Cerebellar cortex (tissue), 1 donor: ENCODE measurements at regions not wholly inside any gene's neighbourhood (a gene's known extent, or its start where the extent isn't known, plus 50 kb on each side); places are given as distances from the start of the nearest gene placed in this dataset.

Experiments used
- DNase-seq: peaks from one replicate; pipeline ENCODE4 v3.0.0-alpha.2; 2015; ENCODE audit warnings: low spot score

DNA sequence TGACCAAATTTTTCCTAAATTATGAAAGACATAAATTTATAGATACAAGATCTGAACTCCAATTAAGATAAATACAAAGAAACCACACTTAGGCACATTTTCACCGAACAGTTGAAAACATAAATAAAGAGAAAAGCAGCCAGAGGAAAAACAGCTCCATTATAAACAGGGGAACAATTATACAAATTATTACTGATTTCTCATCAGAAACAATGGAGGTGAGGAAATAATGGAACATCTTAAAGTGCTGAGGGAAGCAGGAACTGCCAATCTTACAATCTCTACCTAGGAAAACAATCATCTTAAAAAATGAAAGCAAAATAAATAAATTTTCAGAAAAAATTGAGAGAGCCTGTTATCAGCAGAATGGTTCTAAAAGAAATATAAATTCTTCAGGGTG, 234.4 kb upstream of the PMFBP1 start:
- DNase-seq: no peak

GRCh38 chr16:72404299-72404698, 232.3 kb upstream of the PMFBP1 start:
- DNase-seq: no peak

- DNase-seq: no peak
Measured at GRCh38 chr16:72401084-72401361, 229.1 kb upstream of the PMFBP1 start.

GRCh38 chr16:72400257-72401083, 228.5 kb upstream of the PMFBP1 start:
- DNase-seq: peak; percentile 63

GRCh38 chr16:72399811-72400210, 227.9 kb upstream of the PMFBP1 start:
- DNase-seq: no peak

- no peak for DNase-seq
Measured at GRCh38 chr16:72397876-72398275, 225.9 kb upstream of the PMFBP1 start.

DNA sequence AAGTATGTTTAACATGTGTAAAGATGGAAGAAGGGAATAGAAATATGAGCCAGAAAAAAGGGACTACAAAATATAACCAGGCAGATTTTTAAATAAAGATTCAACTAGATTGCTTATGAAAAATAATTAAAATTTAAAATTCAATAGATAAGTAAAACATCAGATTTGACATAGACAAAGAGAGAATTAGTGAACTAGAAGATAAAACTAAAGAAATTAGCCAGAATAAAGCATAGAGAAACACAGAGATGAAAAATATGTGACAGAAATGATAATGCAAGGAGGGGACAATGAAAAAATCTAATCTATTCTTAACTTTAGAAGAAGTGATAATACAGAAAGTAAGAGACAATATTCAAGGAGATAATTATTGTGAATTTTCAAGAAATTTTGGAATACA, 222.6 kb upstream of the PMFBP1 start:
- DNase-seq: no peak

DNA sequence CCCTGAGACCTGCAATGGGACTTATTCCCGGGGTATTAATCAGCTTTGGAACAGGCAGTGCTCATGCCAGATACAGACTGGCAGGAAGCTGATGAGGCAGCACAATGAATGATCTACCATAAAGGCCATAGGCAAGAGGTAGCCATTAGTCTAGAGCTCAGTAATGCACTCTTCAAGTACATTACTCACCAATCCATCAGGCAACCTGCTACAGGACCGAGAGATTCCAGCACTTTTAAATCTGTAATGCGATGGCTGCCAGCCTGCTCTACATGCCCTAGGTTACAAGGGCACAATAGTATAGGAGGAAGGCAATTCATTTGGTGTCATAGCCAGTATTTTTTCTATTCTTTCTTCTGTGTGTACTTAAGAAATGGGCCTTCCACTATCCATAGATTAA, 217.8 kb upstream of the PMFBP1 start:
- DNase-seq: no peak

GRCh38 chr16:72388007-72388406, 216.1 kb upstream of the PMFBP1 start:
- no peak for DNase-seq

DNA sequence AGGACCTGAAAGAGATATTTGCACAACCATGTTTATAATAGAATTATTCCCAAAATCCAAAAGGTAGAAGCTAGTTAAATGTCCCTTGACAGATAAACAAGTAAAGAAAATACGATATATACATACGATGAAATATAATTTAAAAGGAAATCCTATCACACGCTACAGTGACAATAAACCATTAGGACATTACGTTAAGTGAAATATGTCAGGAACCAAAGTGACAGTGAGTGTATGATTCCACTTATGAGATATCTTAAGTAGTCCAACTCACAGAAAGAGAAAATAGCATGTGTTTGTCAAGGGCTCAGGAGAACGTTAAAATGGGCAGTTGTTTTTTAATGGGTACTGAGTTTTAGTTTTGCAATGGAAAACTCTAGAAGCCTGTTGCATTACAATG, 212.7 kb upstream of the PMFBP1 start:
- no peak for DNase-seq

- no peak for DNase-seq
Measured at GRCh38 chr16:72380283-72380682, 208.3 kb upstream of the PMFBP1 start.

DNA sequence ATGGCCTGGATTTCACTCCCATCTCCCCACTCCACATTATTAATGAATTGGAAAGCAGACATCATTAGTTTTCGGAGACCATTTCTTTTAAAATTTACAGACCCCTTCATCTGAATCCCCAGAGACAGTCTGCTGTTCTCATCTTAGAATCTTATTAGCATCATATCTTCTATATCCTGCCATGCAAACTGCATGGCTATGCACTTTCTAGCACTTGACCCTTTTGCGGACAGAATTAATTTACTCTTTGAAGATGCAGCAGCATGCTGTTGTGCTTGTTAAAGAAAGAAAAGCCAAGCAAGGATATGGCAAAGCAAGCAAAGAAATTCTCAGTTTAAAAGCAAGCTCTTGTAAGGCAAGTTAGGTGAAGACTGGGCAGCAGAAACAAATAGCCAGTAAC, 201.2 kb upstream of the PMFBP1 start:
- DNase-seq: no peak

- no peak for DNase-seq
Measured at GRCh38 chr16:72372087-72373045, 200.4 kb upstream of the PMFBP1 start.

DNA sequence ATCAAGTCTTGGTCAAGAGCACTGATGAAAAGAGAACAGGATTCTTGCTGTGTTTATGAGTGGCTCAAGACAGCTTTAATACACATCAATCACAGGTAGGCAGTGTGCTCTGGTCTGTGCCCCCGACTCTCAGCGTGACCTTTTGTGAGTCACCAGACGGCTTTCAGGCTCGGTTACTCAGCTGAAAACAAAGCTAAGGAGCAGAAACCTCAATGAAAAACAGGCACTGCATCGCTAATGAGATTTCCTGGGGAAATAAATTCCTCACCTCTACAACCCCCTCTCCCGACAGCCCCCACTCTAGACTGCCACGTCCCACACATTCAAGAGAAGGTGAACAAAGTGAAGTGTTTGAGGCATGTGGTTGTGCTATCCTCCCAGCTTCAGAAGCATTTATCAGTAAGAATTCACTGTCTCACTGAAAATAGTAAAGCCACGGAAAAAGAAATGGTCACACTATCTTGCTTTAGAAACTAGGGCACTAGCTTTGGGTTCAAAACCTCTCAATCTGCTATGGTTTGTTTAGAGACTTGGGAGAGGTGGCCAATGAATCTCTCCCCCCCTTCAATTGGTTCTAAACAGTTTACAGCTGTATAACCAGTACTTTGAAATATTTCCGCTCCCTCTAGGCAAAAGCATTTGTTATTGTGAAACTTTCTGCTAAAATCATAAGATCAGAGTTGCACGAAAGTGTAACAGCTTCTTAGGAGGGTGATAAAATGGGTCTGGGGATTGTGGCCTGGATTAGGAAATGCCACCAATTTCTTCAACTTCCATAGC, 199.5 kb upstream of the PMFBP1 start:
- no peak for DNase-seq

DNA sequence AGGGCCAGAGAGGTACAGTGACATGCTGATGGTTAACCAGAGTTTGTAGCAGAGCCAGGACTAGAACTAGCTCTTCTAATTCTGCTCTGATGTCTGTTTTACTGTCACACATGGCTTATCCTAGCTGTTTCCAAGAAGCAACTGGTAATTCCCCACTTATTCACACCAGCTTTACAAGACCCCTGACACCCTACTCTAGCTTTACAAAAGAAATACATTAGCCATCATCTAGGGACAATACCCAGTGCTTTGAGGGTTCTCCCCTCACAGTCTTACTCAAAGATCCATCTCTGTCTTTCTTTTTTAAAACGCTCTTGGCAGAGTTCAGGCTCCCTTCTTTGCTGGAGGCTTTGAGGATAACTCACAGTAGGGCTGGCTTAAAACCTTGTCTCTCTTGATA, 197.3 kb upstream of the PMFBP1 start:
- DNase-seq: no peak

DNA sequence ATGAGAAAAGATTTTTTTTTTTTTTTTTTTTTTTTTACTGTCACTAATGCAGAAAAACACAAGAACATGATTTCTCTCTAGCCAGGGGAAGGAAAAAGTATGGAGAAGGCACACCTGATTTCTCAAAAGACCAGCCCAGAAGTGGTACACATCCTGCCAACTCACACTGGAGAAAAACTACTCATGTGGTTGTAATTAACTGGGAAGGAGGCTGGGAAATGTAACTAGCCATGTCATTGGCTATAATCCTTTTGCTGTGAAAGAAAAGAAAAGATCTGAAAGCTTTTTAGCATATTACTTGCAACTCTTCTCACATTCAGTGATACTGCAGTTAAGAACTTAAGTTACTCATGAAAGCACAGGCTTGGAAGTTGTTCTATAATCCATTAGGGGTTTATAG, 195.9 kb upstream of the PMFBP1 start:
- no peak for DNase-seq

DNA sequence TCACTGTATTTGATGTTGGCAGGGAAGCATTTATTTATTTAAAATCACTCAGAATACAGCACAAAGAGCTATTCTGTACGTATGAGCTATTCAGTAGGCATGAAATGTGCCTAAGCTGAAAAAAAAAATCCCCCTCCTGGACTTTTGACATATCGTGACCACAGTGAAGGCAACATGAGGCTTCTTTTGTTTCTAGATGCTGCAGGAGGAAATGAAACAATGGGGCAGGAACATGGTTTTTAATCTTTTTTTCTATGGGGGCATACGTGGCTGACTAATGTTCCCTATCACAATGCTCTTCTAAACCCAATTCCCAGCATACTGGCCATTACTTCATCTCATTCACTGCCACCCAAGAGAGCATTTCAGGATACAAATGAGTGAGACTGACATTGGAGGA, 191.0 kb upstream of the PMFBP1 start:
- no peak for DNase-seq

DNA sequence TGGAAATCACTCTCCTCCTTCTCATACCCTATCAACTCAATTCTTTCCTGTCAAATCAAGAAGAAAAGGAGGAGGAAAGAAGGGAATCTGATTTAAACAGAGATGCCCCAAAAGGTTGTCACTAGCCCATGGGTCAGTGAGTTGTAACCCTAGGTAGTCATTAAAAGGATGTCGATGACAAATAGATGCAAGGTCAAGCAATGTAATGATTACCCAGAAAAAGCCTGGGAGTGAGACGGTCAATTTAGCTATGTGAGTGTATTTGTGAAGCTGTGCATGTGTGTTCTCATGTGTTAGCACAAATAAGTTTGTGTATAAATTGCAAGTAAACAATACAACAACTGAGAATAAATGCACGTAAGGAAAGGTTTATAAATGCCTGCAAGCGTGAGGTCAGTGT, 190.5 kb upstream of the PMFBP1 start:
- no peak for DNase-seq

DNA sequence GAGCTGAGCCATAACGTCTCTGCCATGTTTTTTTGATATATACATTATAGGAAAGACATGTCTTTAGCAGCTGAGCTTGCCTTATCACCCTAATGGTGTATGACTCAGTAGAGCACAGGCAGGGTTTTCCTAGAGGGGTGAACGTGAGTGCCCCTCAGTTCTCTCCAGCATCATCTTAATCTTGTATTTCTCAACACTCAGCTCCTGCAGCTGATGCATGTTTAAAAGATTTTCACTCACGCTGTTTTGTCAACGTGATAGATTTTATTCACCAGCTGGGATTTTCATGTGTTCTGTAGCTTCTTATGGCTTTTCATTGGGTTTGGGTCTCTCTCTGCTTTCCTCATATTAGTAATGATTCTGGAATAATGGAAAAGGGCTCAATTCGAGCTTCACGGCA, 186.0 kb upstream of the PMFBP1 start:
- DNase-seq: no peak

GRCh38 chr16:72355561-72355960, 183.6 kb upstream of the PMFBP1 start:
- no peak for DNase-seq

- DNase-seq: no peak
Measured at GRCh38 chr16:72349719-72350118, 177.8 kb upstream of the PMFBP1 start.

DNA sequence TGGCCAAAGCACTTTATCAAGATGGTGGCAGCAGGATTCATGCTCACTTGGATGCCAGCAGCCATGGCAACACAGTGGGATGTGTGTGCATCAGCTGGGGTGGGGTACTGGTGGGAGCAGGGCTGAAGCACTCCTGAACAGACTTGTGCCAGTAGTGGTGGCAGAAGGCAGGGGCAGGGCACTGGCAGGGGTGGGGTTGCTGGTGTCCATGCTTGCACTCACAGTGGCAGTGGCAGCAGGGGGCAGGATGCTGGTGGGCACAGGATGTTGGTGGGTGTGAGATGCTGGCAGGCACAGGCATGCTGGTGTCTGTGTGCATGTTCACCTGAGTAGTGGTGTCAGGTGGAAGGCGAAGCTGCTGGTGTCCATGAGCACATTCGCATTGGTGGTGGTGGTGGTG, 161.0 kb upstream of the PMFBP1 start:
- no peak for DNase-seq

GRCh38 chr16:72324578-72324977, 152.6 kb upstream of the PMFBP1 start:
- no peak for DNase-seq
